Activated CD4-positive, alpha-beta T cell treated with anti-CD3 and anti-CD28 coated beads for 36 hours (primary cell): ENCODE measurements at regions not wholly inside any gene's neighbourhood (a gene's known extent, or its start where the extent isn't known, plus 50 kb on each side); places are given as distances from the start of the nearest gene placed in this dataset.

Experiments
- ATAC-seq: fragments of 200-7000 bp; cut with Tn5 transposase; one replicate; pipeline ENCODE4 v1.10.0; 2021; ENCODE audit warnings: mild to moderate bottlenecking, moderate library complexity
- CTCF ChIA-PET: fragments of 350-600 bp; sonication (Branson Sonifier 250); formaldehyde crosslinking; loops from one replicate; lab custom pipeline; 2021; ENCODE audit warnings: antibody characterized with exemption; lab: Charles Lee
- POLR2A ChIA-PET: fragments of 350-600 bp; sonication (Branson Sonifier 250); formaldehyde crosslinking; loops from one replicate; lab custom pipeline; 2021; ENCODE audit warnings: antibody characterized with exemption, inconsistent platforms; lab: Charles Lee
- DNase-seq: peaks from one replicate; pipeline ENCODE4 v3.0.0-alpha.2; 2020
- H3K27ac Mint-ChIP-seq: one replicate; pipeline ENCODE4 v1.8.0; 2021; ENCODE audit warnings: mixed read lengths
- H3K27me3 Mint-ChIP-seq: one replicate; pipeline ENCODE4 v1.8.0; 2021; ENCODE audit warnings: mixed read lengths
- H3K36me3 Mint-ChIP-seq: one replicate; pipeline ENCODE4 v1.8.0; 2021; ENCODE audit warnings: low read depth, mixed read lengths
- H3K4me1 Mint-ChIP-seq: one replicate; pipeline ENCODE4 v1.8.0; 2021; ENCODE audit warnings: mixed read lengths
- H3K4me3 Mint-ChIP-seq: one replicate; pipeline ENCODE4 v1.8.0; 2021; ENCODE audit warnings: mild to moderate bottlenecking, moderate library complexity, mixed read lengths
- H3K9me3 Mint-ChIP-seq: one replicate; pipeline ENCODE4 v1.8.0; 2021; ENCODE audit warnings: low read depth, mixed read lengths
- intact Hi-C, 2 experiments: fragments of 100-400 bp; cut with DNase I in 1 of 2; cut with micrococcal nuclease in 1 of 2; formaldehyde crosslinking; loops; one replicate each; pipeline versions ENCODE4 v1.14.2 to v1.15.1; 2022 to 2024; cut with DNase I, micrococcal nuclease

- Mint-ChIP-seq H3K27ac (no peak overlapping the region), H3K4me1 (no peaks in the 10 kb centered on the region), H3K9me3 (no peaks in the 10 kb centered on the region), H3K36me3 (no peaks in the 10 kb centered on the region), H3K27me3 (no peaks in the 10 kb centered on the region), H3K4me3 (no peak overlapping the region)
- no peak for DNase-seq
- POLR2A ChIA-PET = no interaction called here
- intact Hi-C loops = no loop called here
- ATAC-seq = no peak
- CTCF ChIA-PET = interaction anchor here (0.6 kb wide), 2 partner anchors 16 to 598 kb away, joined by 3 to 4 read pairs; no protein-coding TSS in a partner anchor
Observed at GRCh38 chr16:87138738-87139267, 178.4 kb downstream of the C16orf95 start.

- H3K4me3 Mint-ChIP-seq = no peak overlapping the region
- no peaks in the 10 kb centered on the region for H3K4me1 Mint-ChIP-seq
- ChIA-PET POLR2A (no interaction called here), CTCF (interaction anchor here (0.5 to 1.0 kb wide), 2 partner anchors 14 to 137 kb away, joined by 3 to 6 read pairs; no protein-coding TSS in a partner anchor)
- intact Hi-C loops = no loop called here
- H3K9me3 Mint-ChIP-seq = no peaks in the 10 kb centered on the region
- no peak for DNase-seq
- H3K27ac Mint-ChIP-seq = no peak overlapping the region
- ATAC-seq = no peak
- no peaks in the 10 kb centered on the region for H3K36me3 Mint-ChIP-seq
- H3K27me3 Mint-ChIP-seq = no peaks in the 10 kb centered on the region
Observed at GRCh38 chr16:87140211-87141200, 176.7 kb downstream of the C16orf95 start.

GRCh38 chr16:87141402-87141801 lies 175.8 kb downstream of the C16orf95 start:
- ATAC-seq (no peak), DNase-seq (no peak)
- ChIA-PET CTCF (interaction anchor here (1.0 kb wide), 1 partner anchor 15 kb away, joined by 6 read pairs; no protein-coding TSS in a partner anchor), POLR2A (no interaction called here)
- Mint-ChIP-seq H3K27me3 (no peaks in the 10 kb centered on the region), H3K27ac (no peak overlapping the region), H3K9me3 (peaks cover 1% of the 10 kb centered on the region), H3K4me1 (no peaks in the 10 kb centered on the region), H3K4me3 (no peak overlapping the region), H3K36me3 (no peaks in the 10 kb centered on the region)
- intact Hi-C loops = no loop called here

DNA sequence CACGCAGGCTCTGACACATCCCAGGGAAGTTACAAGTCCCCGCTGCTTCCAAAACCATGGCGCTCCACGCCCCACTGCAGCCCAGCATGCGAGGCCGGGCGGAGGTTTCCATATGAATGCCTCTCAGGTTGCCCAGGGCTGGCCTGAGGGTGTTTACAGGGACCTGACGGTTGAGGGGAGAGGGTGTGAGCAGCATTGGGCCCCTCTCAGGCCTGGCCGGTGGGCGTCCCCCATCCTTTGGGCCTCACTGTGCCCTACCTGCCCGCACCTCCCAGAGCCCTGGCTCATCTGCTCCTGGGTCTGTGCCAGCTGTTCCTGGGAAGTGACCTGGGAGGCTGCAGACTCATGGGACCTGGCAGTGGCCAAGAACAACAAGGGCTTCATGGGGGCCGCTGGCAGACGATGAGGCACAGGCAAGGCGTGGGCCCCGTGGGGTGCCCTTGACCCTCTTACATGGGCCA lies 173.5 kb downstream of the C16orf95 start:
- H3K36me3 Mint-ChIP-seq = no peaks in the 10 kb centered on the region
- CTCF ChIA-PET = no interaction called here
- no peak overlapping the region for H3K4me3 Mint-ChIP-seq
- POLR2A ChIA-PET = no interaction called here
- ATAC-seq = no peak
- H3K4me1 Mint-ChIP-seq = no peaks in the 10 kb centered on the region
- peaks cover 1% of the 10 kb centered on the region for H3K9me3 Mint-ChIP-seq
- H3K27ac Mint-ChIP-seq = no peak overlapping the region
- intact Hi-C loops = no loop called here
- DNase-seq = no peak
- no peaks in the 10 kb centered on the region for H3K27me3 Mint-ChIP-seq

DNA sequence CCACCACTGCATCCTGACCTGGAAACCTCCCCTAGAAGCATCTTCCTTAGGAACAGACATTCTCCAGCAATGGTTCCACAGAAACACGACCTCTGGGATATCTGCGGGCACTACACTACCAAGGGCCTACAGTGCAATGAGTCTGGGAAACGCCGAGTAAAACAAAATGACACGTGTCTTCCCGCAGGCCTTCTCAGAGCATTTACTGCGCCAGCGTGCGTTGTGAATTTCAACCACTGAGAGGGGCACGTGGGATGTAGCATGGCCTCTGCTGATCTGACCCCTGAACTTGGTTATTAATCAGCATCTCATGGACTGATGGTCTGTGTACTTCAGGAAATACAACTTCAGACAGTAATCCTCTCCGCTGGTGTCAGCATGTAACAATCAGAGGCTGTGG lies 173.0 kb downstream of the C16orf95 start:
- no peak for ATAC-seq
- Mint-ChIP-seq H3K4me3 (no peak overlapping the region), H3K36me3 (no peaks in the 10 kb centered on the region), H3K27me3 (no peaks in the 10 kb centered on the region), H3K4me1 (no peaks in the 10 kb centered on the region), H3K9me3 (peaks cover 4% of the 10 kb centered on the region), H3K27ac (no peak overlapping the region)
- intact Hi-C loops = no loop called here
- DNase-seq = no peak
- ChIA-PET CTCF (no interaction called here), POLR2A (no interaction called here)

GRCh38 chr16:87145181-87146176 lies 171.7 kb downstream of the C16orf95 start:
- peak; percentile 66 for ATAC-seq
- intact Hi-C loops = no loop called here
- no peak overlapping the region for H3K27ac Mint-ChIP-seq
- peak; percentile 53 for DNase-seq
- H3K4me3 Mint-ChIP-seq = no peak overlapping the region
- H3K36me3 Mint-ChIP-seq = no peaks in the 10 kb centered on the region
- no peaks in the 10 kb centered on the region for H3K4me1 Mint-ChIP-seq
- ChIA-PET POLR2A (no interaction called here), CTCF (no interaction called here)
- H3K27me3 Mint-ChIP-seq = no peaks in the 10 kb centered on the region
- H3K9me3 Mint-ChIP-seq = peaks cover 6% of the 10 kb centered on the region

GRCh38 chr16:87146676-87147075 lies 170.5 kb downstream of the C16orf95 start:
- H3K4me1 Mint-ChIP-seq = no peaks in the 10 kb centered on the region
- no peak overlapping the region for H3K4me3 Mint-ChIP-seq
- ATAC-seq = no peak
- no peak overlapping the region for H3K27ac Mint-ChIP-seq
- no peaks in the 10 kb centered on the region for H3K36me3 Mint-ChIP-seq
- intact Hi-C loops = no loop called here
- CTCF ChIA-PET = no interaction called here
- H3K9me3 Mint-ChIP-seq = peaks cover 6% of the 10 kb centered on the region
- no peaks in the 10 kb centered on the region for H3K27me3 Mint-ChIP-seq
- POLR2A ChIA-PET = no interaction called here
- no peak for DNase-seq

DNA sequence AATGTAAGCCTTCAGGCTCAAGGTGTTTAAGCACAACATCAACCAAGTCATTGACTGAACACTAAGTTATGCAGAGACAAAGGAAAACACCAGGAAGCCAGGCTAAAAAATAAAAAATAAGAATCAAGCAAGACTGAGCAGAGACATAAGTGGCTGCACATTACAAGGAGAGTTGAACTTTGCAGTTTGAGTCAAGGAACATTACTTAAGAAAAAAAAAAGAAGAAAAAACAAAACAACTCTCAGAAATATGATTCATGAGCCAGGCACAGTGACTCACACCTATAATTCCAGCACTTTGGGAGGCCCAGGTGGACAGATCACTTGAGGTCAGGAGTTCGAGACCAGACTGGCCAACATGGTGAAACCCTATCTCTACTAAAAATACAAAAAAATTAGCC lies 168.1 kb downstream of the C16orf95 start:
- H3K9me3 Mint-ChIP-seq = peaks cover 8% of the 10 kb centered on the region
- intact Hi-C loops = no loop called here
- no peak overlapping the region for H3K4me3 Mint-ChIP-seq
- DNase-seq = no peak
- no peaks in the 10 kb centered on the region for H3K36me3 Mint-ChIP-seq
- no peak for ATAC-seq
- H3K4me1 Mint-ChIP-seq = no peaks in the 10 kb centered on the region
- H3K27me3 Mint-ChIP-seq = no peaks in the 10 kb centered on the region
- ChIA-PET CTCF (no interaction called here), POLR2A (no interaction called here)
- H3K27ac Mint-ChIP-seq = no peak overlapping the region

GRCh38 chr16:87150262-87150661 lies 166.9 kb downstream of the C16orf95 start:
- Mint-ChIP-seq H3K27ac (no peak overlapping the region), H3K4me3 (no peak overlapping the region), H3K27me3 (peaks cover 2% of the 10 kb centered on the region), H3K9me3 (peaks cover 8% of the 10 kb centered on the region), H3K4me1 (no peaks in the 10 kb centered on the region), H3K36me3 (no peaks in the 10 kb centered on the region)
- intact Hi-C loops = no loop called here
- ChIA-PET CTCF (no interaction called here), POLR2A (interaction anchor here (0.7 kb wide), 1 partner anchor 309 kb away, joined by 3 read pairs; no protein-coding TSS in a partner anchor)
- DNase-seq (no peak), ATAC-seq (no peak)

- Mint-ChIP-seq H3K4me3 (no peak overlapping the region), H3K9me3 (peaks cover 7% of the 10 kb centered on the region), H3K36me3 (no peaks in the 10 kb centered on the region), H3K4me1 (no peaks in the 10 kb centered on the region), H3K27me3 (peaks cover 2% of the 10 kb centered on the region), H3K27ac (no peak overlapping the region)
- intact Hi-C loops = no loop called here
- DNase-seq (no peak), ATAC-seq (no peak)
- CTCF ChIA-PET = no interaction called here
- POLR2A ChIA-PET = interaction anchor here (0.7 kb wide), 1 partner anchor 308 kb away, joined by 3 read pairs; no protein-coding TSS in a partner anchor
Observed at GRCh38 chr16:87150681-87151280, 166.4 kb downstream of the C16orf95 start.
